BE2C (cell line): ENCODE measurements at regions not wholly inside any gene's neighbourhood (a gene's known extent, or its start where the extent isn't known, plus 50 kb on each side); places are given as distances from the start of the nearest gene placed in this dataset.

Experiments used
- DNase-seq: peaks from one replicate; pipeline ENCODE4 v3.0.0-alpha.2; 2020
- H3K27me3 ChIP-seq: fragments of 250-450 bp; sonication (Bioruptor Pico); 2 replicates; pipeline ENCODE4 v1.5.1; 2020; ENCODE audit warnings: mild to moderate bottlenecking
- H3K36me3 ChIP-seq: fragments of 250-450 bp; sonication (Bioruptor Pico); 2 replicates; pipeline ENCODE4 v1.5.1; 2020; ENCODE audit warnings: mild to moderate bottlenecking
- H3K4me1 ChIP-seq: fragments of 250-450 bp; sonication (Bioruptor Pico); 2 replicates; pipeline ENCODE4 v1.5.1; 2020
- H3K4me3 ChIP-seq: 2 replicates; pipeline ENCODE4 v1.5.1; 2011; ENCODE audit warnings: low read depth, low read length
- H3K9me3 ChIP-seq: fragments of 250-450 bp; sonication (Bioruptor Pico); 2 replicates; pipeline ENCODE4 v1.5.1; 2020
- CTCF ChIP-seq: IDR thresholded peaks from 2 replicates; pipeline ENCODE4 v1.5.1; 2012; ENCODE audit warnings: mild to moderate bottlenecking, low read depth, low read length

GRCh38 chr22:48803171-48803947, 1024.3 kb downstream of the BRD1 start:
- no peak for DNase-seq
- H3K4me3 ChIP-seq: no peak overlapping the region
- no peak for TF ChIP-seq CTCF
- H3K36me3 ChIP-seq: no peaks in the 10 kb centered on the region
- no peaks in the 10 kb centered on the region; the same call in 1 of the 2 replicates for H3K9me3 ChIP-seq
- H3K27me3 ChIP-seq: no peaks in the 10 kb centered on the region
- no peaks in the 10 kb centered on the region for H3K4me1 ChIP-seq

- H3K4me1 ChIP-seq: no peaks in the 10 kb centered on the region
- TF ChIP-seq CTCF: no peak
- H3K4me3 ChIP-seq: no peak overlapping the region
- no peaks in the 10 kb centered on the region for H3K36me3 ChIP-seq
- H3K27me3 ChIP-seq: no peaks in the 10 kb centered on the region
- H3K9me3 ChIP-seq: no peaks in the 10 kb centered on the region; the same call in 1 of the 2 replicates
- DNase-seq: no peak
Measured at GRCh38 chr22:48802576-48802975, 1025.1 kb downstream of the BRD1 start.

- no peak for TF ChIP-seq CTCF
- Histone ChIP-seq H3K4me3 (no peak overlapping the region), H3K27me3 (no peaks in the 10 kb centered on the region), H3K9me3 (no peaks in the 10 kb centered on the region; the same call in 1 of the 2 replicates), H3K36me3 (no peaks in the 10 kb centered on the region), H3K4me1 (no peaks in the 10 kb centered on the region)
- no peak for DNase-seq
Measured at GRCh38 chr22:48800886-48801607, 1026.6 kb downstream of the BRD1 start.

GRCh38 chr22:48800036-48800885, 1027.4 kb downstream of the BRD1 start:
- H3K4me3 ChIP-seq: no peak overlapping the region
- H3K36me3 ChIP-seq: no peaks in the 10 kb centered on the region
- H3K27me3 ChIP-seq: no peaks in the 10 kb centered on the region
- TF ChIP-seq CTCF: no peak
- H3K9me3 ChIP-seq: no peaks in the 10 kb centered on the region; the same call in 1 of the 2 replicates
- DNase-seq: no peak
- no peaks in the 10 kb centered on the region for H3K4me1 ChIP-seq

- H3K36me3 ChIP-seq: no peaks in the 10 kb centered on the region
- DNase-seq: no peak
- H3K9me3 ChIP-seq: no peaks in the 10 kb centered on the region; the same call in 1 of the 2 replicates
- H3K4me3 ChIP-seq: no peak overlapping the region
- H3K27me3 ChIP-seq: no peaks in the 10 kb centered on the region
- no peak for TF ChIP-seq CTCF
- no peaks in the 10 kb centered on the region for H3K4me1 ChIP-seq
Measured at GRCh38 chr22:48799227-48799970, 1028.3 kb downstream of the BRD1 start.
